HL-60 (cell line): ENCODE measurements at regions not wholly inside any gene's neighbourhood (a gene's known extent, or its start where the extent isn't known, plus 50 kb on each side); places are given as distances from the start of the nearest gene placed in this dataset.

ENCODE experiments used
- DNase-seq, 2 experiments: peaks; one replicate each; pipeline ENCODE4 v3.0.0-alpha.2; 2010 to 2020; ENCODE audit warnings: low read depth in 1 of 2, low spot score in 1 of 2
- H3K27ac ChIP-seq: fragments of 250-450 bp; sonication (Bioruptor Pico); replicated peaks from 2 replicates; pipeline ENCODE4 v1.5.1; 2020; ENCODE audit warnings: mild to moderate bottlenecking, moderate library complexity
- H3K27me3 ChIP-seq: fragments of 250-450 bp; sonication (Bioruptor Pico); 2 replicates; pipeline ENCODE4 v1.5.1; 2021; ENCODE audit warnings: mild to moderate bottlenecking, moderate library complexity; ENCODE audit not compliant: insufficient read depth, poor library complexity, severe bottlenecking
- H3K4me3 ChIP-seq: replicated peaks from 2 replicates; pipeline ENCODE4 v1.5.1; 2011; ENCODE audit warnings: mild to moderate bottlenecking, control low read depth, low read length; ENCODE audit not compliant: insufficient read depth
- CTCF ChIP-seq: IDR thresholded peaks from one replicate; pipeline ENCODE4 v1.5.1; 2011; ENCODE audit warnings: low read length, control low read depth, inconsistent platforms; ENCODE audit not compliant: insufficient read depth
- GABPA ChIP-seq: IDR thresholded peaks from 2 replicates; pipeline ENCODE4 v1.6.1; 2012; ENCODE audit warnings: low read depth
- POLR2AphosphoS5 ChIP-seq: IDR thresholded peaks from 2 replicates; pipeline ENCODE4 v1.6.1; 2012; ENCODE audit warnings: low read depth
- SPI1 ChIP-seq: IDR thresholded peaks from 2 replicates; pipeline ENCODE4 v1.6.1; 2012; ENCODE audit warnings: low read depth, mild to moderate bottlenecking, borderline replicate concordance
- TF ChIP-seq, protein P1 (sequence below): IDR thresholded peaks from 2 replicates; pipeline ENCODE4 v1.6.1; 2012; ENCODE audit warnings: low read depth; ENCODE audit not compliant: insufficient replicate concordance

GRCh38 chr15:91632981-91633380, 220.5 kb upstream of the SLCO3A1 start:
- Histone ChIP-seq H3K27me3 (no peaks in the 10 kb centered on the region), H3K4me3 (no peak overlapping the region), H3K27ac (no peak overlapping the region)
- DNase-seq = no peak
- TF ChIP-seq GABPA (no peak), POLR2AphosphoS5 (no peak), CTCF (no peak), SPI1 (no peak)
- TF ChIP-seq, protein P1, sequence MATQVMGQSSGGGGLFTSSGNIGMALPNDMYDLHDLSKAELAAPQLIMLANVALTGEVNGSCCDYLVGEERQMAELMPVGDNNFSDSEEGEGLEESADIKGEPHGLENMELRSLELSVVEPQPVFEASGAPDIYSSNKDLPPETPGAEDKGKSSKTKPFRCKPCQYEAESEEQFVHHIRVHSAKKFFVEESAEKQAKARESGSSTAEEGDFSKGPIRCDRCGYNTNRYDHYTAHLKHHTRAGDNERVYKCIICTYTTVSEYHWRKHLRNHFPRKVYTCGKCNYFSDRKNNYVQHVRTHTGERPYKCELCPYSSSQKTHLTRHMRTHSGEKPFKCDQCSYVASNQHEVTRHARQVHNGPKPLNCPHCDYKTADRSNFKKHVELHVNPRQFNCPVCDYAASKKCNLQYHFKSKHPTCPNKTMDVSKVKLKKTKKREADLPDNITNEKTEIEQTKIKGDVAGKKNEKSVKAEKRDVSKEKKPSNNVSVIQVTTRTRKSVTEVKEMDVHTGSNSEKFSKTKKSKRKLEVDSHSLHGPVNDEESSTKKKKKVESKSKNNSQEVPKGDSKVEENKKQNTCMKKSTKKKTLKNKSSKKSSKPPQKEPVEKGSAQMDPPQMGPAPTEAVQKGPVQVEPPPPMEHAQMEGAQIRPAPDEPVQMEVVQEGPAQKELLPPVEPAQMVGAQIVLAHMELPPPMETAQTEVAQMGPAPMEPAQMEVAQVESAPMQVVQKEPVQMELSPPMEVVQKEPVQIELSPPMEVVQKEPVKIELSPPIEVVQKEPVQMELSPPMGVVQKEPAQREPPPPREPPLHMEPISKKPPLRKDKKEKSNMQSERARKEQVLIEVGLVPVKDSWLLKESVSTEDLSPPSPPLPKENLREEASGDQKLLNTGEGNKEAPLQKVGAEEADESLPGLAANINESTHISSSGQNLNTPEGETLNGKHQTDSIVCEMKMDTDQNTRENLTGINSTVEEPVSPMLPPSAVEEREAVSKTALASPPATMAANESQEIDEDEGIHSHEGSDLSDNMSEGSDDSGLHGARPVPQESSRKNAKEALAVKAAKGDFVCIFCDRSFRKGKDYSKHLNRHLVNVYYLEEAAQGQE = no peak

- Histone ChIP-seq H3K4me3 (no peak overlapping the region), H3K27me3 (no peaks in the 10 kb centered on the region), H3K27ac (no peak overlapping the region)
- TF ChIP-seq, protein P1 = no peak
- TF ChIP-seq POLR2AphosphoS5 (no peak), SPI1 (no peak), GABPA (no peak), CTCF (no peak)
- no peak for DNase-seq
Observed at GRCh38 chr15:91634179-91634578, 219.3 kb upstream of the SLCO3A1 start.

GRCh38 chr15:91635080-91635479, 218.4 kb upstream of the SLCO3A1 start:
- H3K27me3 ChIP-seq = no peaks in the 10 kb centered on the region
- H3K4me3 ChIP-seq = no peak overlapping the region
- no peak for TF ChIP-seq SPI1
- TF ChIP-seq GABPA = no peak
- TF ChIP-seq, protein P1 = no peak
- TF ChIP-seq POLR2AphosphoS5 = no peak
- no peak for TF ChIP-seq CTCF
- no peak overlapping the region for H3K27ac ChIP-seq
- DNase-seq = no peak
